Loucy (cell line): ENCODE measurements at regions not wholly inside any gene's neighbourhood (a gene's known extent, or its start where the extent isn't known, plus 50 kb on each side); places are given as distances from the start of the nearest gene placed in this dataset.

Source experiments
- EZH2phosphoT487 ChIP-seq: fragments of 200-600 bp; IDR thresholded peaks from 2 replicates; pipeline ENCODE4 v1.6.1; 2018; ENCODE audit warnings: antibody characterized with exemption, mild to moderate bottlenecking, moderate library complexity, borderline replicate concordance
- TF ChIP-seq, protein P1 (sequence below): fragments of 200-600 bp; sonication (generic); conservative IDR thresholded peaks from 2 replicates; pipeline ENCODE4 v1.5.1; 2014; ENCODE audit warnings: mild to moderate bottlenecking, antibody characterized with exemption, low read length

- TF ChIP-seq, protein P1, sequence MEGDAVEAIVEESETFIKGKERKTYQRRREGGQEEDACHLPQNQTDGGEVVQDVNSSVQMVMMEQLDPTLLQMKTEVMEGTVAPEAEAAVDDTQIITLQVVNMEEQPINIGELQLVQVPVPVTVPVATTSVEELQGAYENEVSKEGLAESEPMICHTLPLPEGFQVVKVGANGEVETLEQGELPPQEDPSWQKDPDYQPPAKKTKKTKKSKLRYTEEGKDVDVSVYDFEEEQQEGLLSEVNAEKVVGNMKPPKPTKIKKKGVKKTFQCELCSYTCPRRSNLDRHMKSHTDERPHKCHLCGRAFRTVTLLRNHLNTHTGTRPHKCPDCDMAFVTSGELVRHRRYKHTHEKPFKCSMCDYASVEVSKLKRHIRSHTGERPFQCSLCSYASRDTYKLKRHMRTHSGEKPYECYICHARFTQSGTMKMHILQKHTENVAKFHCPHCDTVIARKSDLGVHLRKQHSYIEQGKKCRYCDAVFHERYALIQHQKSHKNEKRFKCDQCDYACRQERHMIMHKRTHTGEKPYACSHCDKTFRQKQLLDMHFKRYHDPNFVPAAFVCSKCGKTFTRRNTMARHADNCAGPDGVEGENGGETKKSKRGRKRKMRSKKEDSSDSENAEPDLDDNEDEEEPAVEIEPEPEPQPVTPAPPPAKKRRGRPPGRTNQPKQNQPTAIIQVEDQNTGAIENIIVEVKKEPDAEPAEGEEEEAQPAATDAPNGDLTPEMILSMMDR = no peak
- TF ChIP-seq EZH2phosphoT487 = no peak
Measured at GRCh38 chr11:37264783-37265182, 666.7 kb upstream of the RAG2 start.
